LNCaP clone FGC (cell line): ENCODE measurements at regions not wholly inside any gene's neighbourhood (a gene's known extent, or its start where the extent isn't known, plus 50 kb on each side); places are given as distances from the start of the nearest gene placed in this dataset.

Experiments
- DNase-seq: peaks from one replicate; pipeline ENCODE4 v3.0.0-alpha.2; 2011; ENCODE audit warnings: low read depth
- H3K4me3 ChIP-seq: 2 replicates; pipeline ENCODE4 v1.5.1; 2011; ENCODE audit warnings: mild to moderate bottlenecking, low read depth, low read length, control low read depth
- TF ChIP-seq, protein P1 (sequence below): IDR thresholded peaks from 2 replicates; pipeline ENCODE4 v1.5.1; 2012; ENCODE audit warnings: mild to moderate bottlenecking; ENCODE audit not compliant: control insufficient read depth, insufficient read depth; ENCODE audit errors: extremely low read depth

DNA sequence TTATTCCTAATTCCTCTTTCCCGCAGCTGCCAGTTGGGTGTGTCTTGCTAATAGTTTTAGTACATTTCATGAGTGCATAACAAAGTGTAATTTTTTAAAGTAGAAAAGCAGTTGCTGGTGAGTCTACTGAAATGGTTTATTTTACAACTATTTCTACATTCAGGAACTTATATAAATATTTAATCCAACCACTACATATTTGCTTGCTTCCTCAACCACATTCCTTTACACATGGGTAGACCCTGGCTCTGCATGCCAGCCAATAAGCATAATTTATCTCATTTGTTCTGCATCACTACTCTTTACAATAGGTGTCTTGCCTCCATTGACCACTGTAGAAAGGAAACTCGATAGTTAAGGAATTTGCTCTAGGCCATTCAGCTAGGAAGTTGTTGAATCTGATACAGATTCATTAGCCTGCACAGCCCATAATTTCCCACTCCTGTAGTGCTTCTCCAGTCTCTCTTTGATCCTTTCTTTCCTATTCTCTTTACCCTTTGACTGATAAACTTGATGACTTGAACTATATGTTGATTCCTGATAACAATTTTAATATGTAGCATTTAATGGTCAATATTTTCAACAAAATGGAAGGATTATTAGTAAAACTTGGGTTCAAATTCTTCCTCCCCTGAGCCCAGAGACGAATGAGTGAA is 342.5 kb upstream of the ACTBL2 start:
- no peak for DNase-seq
- TF ChIP-seq, protein P1, sequence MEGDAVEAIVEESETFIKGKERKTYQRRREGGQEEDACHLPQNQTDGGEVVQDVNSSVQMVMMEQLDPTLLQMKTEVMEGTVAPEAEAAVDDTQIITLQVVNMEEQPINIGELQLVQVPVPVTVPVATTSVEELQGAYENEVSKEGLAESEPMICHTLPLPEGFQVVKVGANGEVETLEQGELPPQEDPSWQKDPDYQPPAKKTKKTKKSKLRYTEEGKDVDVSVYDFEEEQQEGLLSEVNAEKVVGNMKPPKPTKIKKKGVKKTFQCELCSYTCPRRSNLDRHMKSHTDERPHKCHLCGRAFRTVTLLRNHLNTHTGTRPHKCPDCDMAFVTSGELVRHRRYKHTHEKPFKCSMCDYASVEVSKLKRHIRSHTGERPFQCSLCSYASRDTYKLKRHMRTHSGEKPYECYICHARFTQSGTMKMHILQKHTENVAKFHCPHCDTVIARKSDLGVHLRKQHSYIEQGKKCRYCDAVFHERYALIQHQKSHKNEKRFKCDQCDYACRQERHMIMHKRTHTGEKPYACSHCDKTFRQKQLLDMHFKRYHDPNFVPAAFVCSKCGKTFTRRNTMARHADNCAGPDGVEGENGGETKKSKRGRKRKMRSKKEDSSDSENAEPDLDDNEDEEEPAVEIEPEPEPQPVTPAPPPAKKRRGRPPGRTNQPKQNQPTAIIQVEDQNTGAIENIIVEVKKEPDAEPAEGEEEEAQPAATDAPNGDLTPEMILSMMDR = no peak
- H3K4me3 ChIP-seq = no peak overlapping the region

DNA sequence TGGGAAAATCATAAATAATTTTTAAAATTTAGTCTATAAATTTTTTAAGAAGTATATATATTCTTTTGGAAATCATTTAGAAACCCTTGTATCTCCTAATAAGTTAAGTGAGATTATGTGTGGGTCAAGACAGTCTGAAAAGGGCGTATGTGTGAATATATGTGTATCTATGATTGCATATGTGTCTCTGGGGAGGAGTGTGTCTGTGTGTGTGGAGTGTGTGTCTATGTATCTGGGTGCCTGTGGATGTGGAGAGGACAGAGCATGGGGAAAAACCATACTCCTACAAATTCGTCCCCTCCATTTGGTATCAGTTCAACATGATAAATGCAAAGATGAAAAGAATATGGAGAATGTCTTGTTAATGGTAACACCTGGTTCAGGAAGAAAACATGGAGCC is 342.0 kb upstream of the ACTBL2 start:
- TF ChIP-seq, protein P1 = no peak
- no peak overlapping the region for H3K4me3 ChIP-seq
- no peak for DNase-seq

DNA sequence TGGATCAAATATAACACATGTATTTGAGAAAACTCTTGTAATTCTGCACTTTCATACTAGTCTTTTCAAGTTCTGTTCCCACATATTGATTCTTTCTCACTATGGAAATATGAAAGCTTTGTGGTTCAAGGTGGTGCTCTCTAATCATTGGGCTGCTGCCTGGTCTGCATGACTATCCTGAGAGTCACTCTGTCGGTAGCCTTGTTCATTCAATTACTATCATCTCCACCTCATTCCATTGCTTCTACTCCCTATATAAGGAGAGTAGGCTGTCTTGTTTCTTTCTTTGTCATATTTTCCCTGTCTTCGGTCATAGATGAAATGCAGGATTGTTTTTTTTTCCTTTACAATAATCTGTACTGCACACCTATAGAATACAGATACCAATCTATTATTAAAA is 341.4 kb upstream of the ACTBL2 start:
- TF ChIP-seq, protein P1 = no peak
- no peak for DNase-seq
- no peak overlapping the region for H3K4me3 ChIP-seq

DNA sequence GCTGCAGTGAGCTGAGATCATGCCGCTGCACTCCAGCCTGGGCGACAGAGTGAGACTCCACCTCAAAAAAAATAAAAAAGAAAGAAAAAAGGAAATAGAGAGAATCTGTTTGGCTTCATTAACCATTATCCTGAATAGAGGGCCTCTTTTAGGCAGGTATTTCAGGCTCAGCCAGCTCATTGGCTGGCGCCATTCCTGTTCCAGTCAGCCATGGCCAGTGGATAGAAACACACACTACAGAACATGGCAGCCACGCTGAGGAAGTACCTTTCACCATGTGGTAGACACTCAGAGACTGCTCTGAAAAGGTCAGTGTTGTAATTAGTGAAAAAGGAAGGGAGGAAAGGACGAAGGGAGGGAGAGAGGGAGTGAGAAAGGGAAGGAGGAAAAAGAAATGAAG is 340.0 kb upstream of the ACTBL2 start:
- TF ChIP-seq, protein P1 = no peak
- H3K4me3 ChIP-seq = no peak overlapping the region
- no peak for DNase-seq

GRCh38 chr5:57818397-57818796 is 335.8 kb upstream of the ACTBL2 start:
- H3K4me3 ChIP-seq = no peak overlapping the region
- no peak for DNase-seq
- TF ChIP-seq, protein P1 = no peak

DNA sequence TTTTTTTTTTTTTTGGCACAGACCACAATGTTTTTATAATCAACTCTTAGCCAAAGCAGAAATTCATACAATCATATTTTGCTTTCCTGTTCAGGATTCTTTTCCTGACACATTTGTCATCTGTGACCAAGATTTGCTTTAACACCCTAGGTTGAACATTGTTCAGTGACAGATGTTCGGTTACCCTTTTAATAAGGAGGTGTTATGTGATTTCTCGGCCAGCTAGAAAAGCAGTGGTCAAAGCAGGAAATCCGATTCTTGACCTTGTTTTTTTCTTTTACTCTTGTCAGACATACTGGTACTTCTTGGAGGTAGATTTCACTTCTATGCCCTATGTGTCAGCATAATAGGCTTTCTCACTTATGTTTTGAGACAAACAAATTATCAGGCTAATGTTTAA is 335.3 kb upstream of the ACTBL2 start:
- H3K4me3 ChIP-seq = no peak overlapping the region

More for the DNA sequence above, 335.3 kb upstream of the ACTBL2 start:
- TF ChIP-seq, protein P1 = no peak
- DNase-seq = no peak
